K562 (cell line): ENCODE measurements at regions not wholly inside any gene's neighbourhood (a gene's known extent, or its start where the extent isn't known, plus 50 kb on each side); places are given as distances from the start of the nearest gene placed in this dataset.
A peak's percentile ranks its signal among the peaks of the same experiment; 100 is the strongest.

Source experiments
- CHCHD3 ChIP-seq: fragments of 250-450 bp; sonication (Bioruptor Pico); IDR thresholded peaks from 2 replicates; pipeline ENCODE4 v2.1.2; 2022; ENCODE audit warnings: mild to moderate bottlenecking
- CHD1 ChIP-seq: fragments of 200-600 bp; sonication (generic); IDR thresholded peaks from one replicate; pipeline ENCODE4 v1.6.1; 2012; ENCODE audit warnings: mild to moderate bottlenecking, moderate library complexity, low read length, inconsistent platforms
- CHD2 ChIP-seq: IDR thresholded peaks from 2 replicates; pipeline ENCODE4 v1.6.1; 2011; ENCODE audit warnings: low read depth, low read length
- E2F3 ChIP-seq: fragments of 250-450 bp; sonication (Bioruptor Pico); IDR thresholded peaks from 2 replicates; pipeline ENCODE4 v1.4.0; 2020; ENCODE audit warnings: mild to moderate bottlenecking
- ESRRB ChIP-seq: fragments of 250-450 bp; sonication (Bioruptor Pico); IDR thresholded peaks from 2 replicates; pipeline ENCODE4 v1.5.0; 2020; ENCODE audit warnings: mild to moderate bottlenecking, moderate library complexity, borderline replicate concordance
- ETV1 ChIP-seq: fragments of 450-650 bp; conservative IDR thresholded peaks from 2 replicates; pipeline ENCODE4 v1.6.1; 2016; ENCODE audit warnings: missing genetic modification characterization, control low read depth, low read depth, missing compliant biosample characterization
- EWSR1 ChIP-seq: fragments of 450-650 bp; IDR thresholded peaks from 2 replicates; pipeline ENCODE4 v1.6.1; 2018; ENCODE audit warnings: borderline replicate concordance, mild to moderate bottlenecking, low read depth, moderate library complexity; ENCODE audit not compliant: partially characterized antibody
- FIP1L1 ChIP-seq: fragments of 200-400 bp; formaldehyde crosslinking; IDR thresholded peaks from 2 replicates; pipeline ENCODE4 v1.6.1; 2018; ENCODE audit warnings: mild to moderate bottlenecking, low read depth, low read length; ENCODE audit not compliant: poor library complexity, severe bottlenecking
- FUS ChIP-seq: fragments of 200-400 bp; formaldehyde crosslinking; optimal IDR thresholded peaks from 2 replicates; pipeline ENCODE3; 2017; ENCODE audit warnings: low read depth, low read length
- HDAC2 ChIP-seq: fragments of 450-650 bp; IDR thresholded peaks from 2 replicates; pipeline ENCODE4 v1.6.1; 2016; ENCODE audit warnings: mild to moderate bottlenecking
- ILF3 ChIP-seq: fragments of 450-650 bp; IDR thresholded peaks from 2 replicates; pipeline ENCODE4 v1.6.1; 2018; ENCODE audit warnings: antibody characterized with exemption, mild to moderate bottlenecking, moderate library complexity, borderline replicate concordance
- JUN ChIP-seq, 2 experiments: sonication (generic) in 1 of 2; formaldehyde crosslinking in 1 of 2; IDR thresholded peaks; 2 replicates each; pipeline versions ENCODE4 v1.6.1 to v1.8.0; 2012 to 2022; ENCODE audit warnings: borderline replicate concordance in 2 of 2, mild to moderate bottlenecking in 2 of 2, improper control_type of control experiment in 1 of 2, low read depth in 1 of 2, low read length in 1 of 2, missing genetic modification reagents in 1 of 2
- NFIX ChIP-seq: fragments of 250-450 bp; sonication (Bioruptor Pico); IDR thresholded peaks from 2 replicates; pipeline ENCODE4 v1.4.0; 2020; ENCODE audit warnings: low read depth, mild to moderate bottlenecking, moderate library complexity
- PCBP2 ChIP-seq: fragments of 200-400 bp; formaldehyde crosslinking; IDR thresholded peaks from 2 replicates; pipeline ENCODE4 v1.6.1; 2018; ENCODE audit warnings: low read length, low read depth, mild to moderate bottlenecking, moderate library complexity; ENCODE audit not compliant: poor library complexity, severe bottlenecking
- PTRF ChIP-seq: fragments of 450-650 bp; IDR thresholded peaks from 2 replicates; pipeline ENCODE4 v1.6.1; 2016; ENCODE audit warnings: mild to moderate bottlenecking, missing genetic modification characterization, missing compliant biosample characterization
- SIX5 ChIP-seq, 2 experiments: IDR thresholded peaks; 2 replicates each; pipeline ENCODE4 v1.6.1; 2011; ENCODE audit warnings: low read length in 2 of 2, borderline replicate concordance in 1 of 2, low read depth in 1 of 2, mild to moderate bottlenecking in 1 of 2, moderate library complexity in 1 of 2; ENCODE audit not compliant: insufficient read depth in 1 of 2
- YBX1 ChIP-seq: fragments of 450-650 bp; IDR thresholded peaks from 2 replicates; pipeline ENCODE4 v1.7.1; 2016; ENCODE audit warnings: mild to moderate bottlenecking
- ZBTB8A ChIP-seq: fragments of 450-650 bp; IDR thresholded peaks from 2 replicates; pipeline ENCODE4 v1.6.1; 2018; ENCODE audit warnings: mild to moderate bottlenecking, moderate library complexity; ENCODE audit not compliant: partially characterized antibody
- ZFP36 ChIP-seq: fragments of 150-350 bp; IDR thresholded peaks from 2 replicates; pipeline ENCODE4 v1.6.1; 2018; ENCODE audit warnings: low read length, low read depth; ENCODE audit not compliant: partially characterized antibody
- ZNF77 ChIP-seq: fragments of 250-450 bp; sonication (Bioruptor Pico); IDR thresholded peaks from 2 replicates; pipeline ENCODE4 v1.5.0; 2020
- ZNF778 ChIP-seq: fragments of 450-650 bp; formaldehyde crosslinking; IDR thresholded peaks from 2 replicates; pipeline ENCODE4 v1.4.0; 2020; ENCODE audit warnings: mild to moderate bottlenecking, moderate library complexity
- TF ChIP-seq, protein P1 (sequence below): sonication (generic); formaldehyde crosslinking; IDR thresholded peaks from 2 replicates; pipeline ENCODE4 v1.8.1; 2023; ENCODE audit warnings: mild to moderate bottlenecking, missing genetic modification reagents
- TF ChIP-seq, protein P2 (sequence below), 2 experiments: IDR thresholded peaks in 1 of 2; conservative IDR thresholded peaks in 1 of 2; 2 replicates each; pipeline ENCODE4 v1.6.1; 2016; ENCODE audit warnings: low read depth in 2 of 2, mild to moderate bottlenecking in 1 of 2, missing compliant biosample characterization in 1 of 2, missing genetic modification characterization in 1 of 2, moderate library complexity in 1 of 2

DNA sequence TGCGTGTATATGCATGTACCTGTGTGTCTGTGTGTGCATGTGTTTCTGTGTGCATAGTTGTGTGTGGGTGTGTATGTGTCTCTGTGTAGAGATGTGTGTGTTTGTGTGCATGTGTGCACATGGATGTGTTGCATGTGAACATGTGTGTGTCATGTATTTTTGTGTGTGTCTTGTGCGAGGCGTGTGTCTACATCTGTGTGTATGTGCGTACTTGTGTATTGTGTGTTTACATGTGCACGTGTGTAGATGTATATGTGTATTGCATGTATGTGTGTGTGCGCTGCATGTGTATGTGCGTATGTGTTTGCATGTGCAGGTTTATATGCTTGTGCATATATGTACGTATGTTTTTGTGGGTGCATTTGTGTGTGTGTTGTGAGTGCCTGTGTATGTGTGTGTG is 735.2 kb downstream of the GALR1 start (continued):
- TF ChIP-seq FIP1L1 (no peak), ETV1 (tag) (no peak), PTRF (tag) (no peak), E2F3 (CRISPR knock-in tag) (no peak), ILF3 (no peak), HDAC2 (no peak), JUN (IDR thresholded peaks at IDR 0.05; ENCODE audit: borderline replicate concordance, low read depth, low read length) (no peak), JUN (CRISPR knock-in tag; IDR thresholded peaks at IDR 0.05; ENCODE audit: borderline replicate concordance) (no peak), EWSR1 (peak; percentile 8), SIX5 (IDR thresholded peaks at IDR 0.05; ENCODE audit: borderline replicate concordance in 1 of 2, insufficient read depth in 1 of 2, low read depth in 1 of 2, low read length in 2 of 2) (no peak), ZNF778 (no peak), PCBP2 (no peak), CHD2 (peak; percentile 18; the same call in 1 of the 2 replicates), CHCHD3 (no peak), ESRRB (CRISPR knock-in tag) (no peak), ZFP36 (no peak), NFIX (CRISPR knock-in tag) (no peak), ZNF77 (no peak), YBX1 (no peak), FUS (no peak), ZBTB8A (no peak), CHD1 (no peak)
- TF ChIP-seq, protein P1, sequence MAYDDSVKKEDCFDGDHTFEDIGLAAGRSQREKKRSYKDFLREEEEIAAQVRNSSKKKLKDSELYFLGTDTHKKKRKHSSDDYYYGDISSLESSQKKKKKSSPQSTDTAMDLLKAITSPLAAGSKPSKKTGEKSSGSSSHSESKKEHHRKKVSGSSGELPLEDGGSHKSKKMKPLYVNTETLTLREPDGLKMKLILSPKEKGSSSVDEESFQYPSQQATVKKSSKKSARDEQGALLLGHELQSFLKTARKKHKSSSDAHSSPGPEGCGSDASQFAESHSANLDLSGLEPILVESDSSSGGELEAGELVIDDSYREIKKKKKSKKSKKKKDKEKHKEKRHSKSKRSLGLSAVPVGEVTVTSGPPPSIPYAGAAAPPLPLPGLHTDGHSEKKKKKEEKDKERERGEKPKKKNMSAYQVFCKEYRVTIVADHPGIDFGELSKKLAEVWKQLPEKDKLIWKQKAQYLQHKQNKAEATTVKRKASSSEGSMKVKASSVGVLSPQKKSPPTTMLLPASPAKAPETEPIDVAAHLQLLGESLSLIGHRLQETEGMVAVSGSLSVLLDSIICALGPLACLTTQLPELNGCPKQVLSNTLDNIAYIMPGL (CRISPR knock-in tag), result 0 out of 2 replicates have a peak, but pooled peaks have one; percentile 9
- TF ChIP-seq, protein P2, sequence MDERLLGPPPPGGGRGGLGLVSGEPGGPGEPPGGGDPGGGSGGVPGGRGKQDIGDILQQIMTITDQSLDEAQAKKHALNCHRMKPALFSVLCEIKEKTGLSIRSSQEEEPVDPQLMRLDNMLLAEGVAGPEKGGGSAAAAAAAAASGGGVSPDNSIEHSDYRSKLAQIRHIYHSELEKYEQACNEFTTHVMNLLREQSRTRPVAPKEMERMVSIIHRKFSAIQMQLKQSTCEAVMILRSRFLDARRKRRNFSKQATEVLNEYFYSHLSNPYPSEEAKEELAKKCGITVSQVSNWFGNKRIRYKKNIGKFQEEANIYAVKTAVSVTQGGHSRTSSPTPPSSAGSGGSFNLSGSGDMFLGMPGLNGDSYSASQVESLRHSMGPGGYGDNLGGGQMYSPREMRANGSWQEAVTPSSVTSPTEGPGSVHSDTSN (CRISPR knock-in tag; IDR thresholded peaks at IDR 0.05; ENCODE audit: low read depth), result no peak
- TF ChIP-seq, protein P2 (tag; conservative IDR thresholded peaks at IDR 0.05; ENCODE audit: low read depth), result no peak
